Stomach (tissue), 8 donors: ENCODE measurements at regions not wholly inside any gene's neighbourhood (a gene's known extent, or its start where the extent isn't known, plus 50 kb on each side); places are given as distances from the start of the nearest gene placed in this dataset.

Experiments used
- DNase-seq, 2 donors: peaks; one replicate each; pipeline versions ENCODE4 v3.0.0 to v3.0.0-alpha.2; 2013 to 2019
- H3K27ac ChIP-seq, 5 donors: fragments of 200-600 bp in 4 of 5; sonication (generic) in 4 of 5; one replicate each; pipeline ENCODE4 v1.5.1; 2013 to 2019; ENCODE audit warnings: mild to moderate bottlenecking in 1 of 5, moderate library complexity in 1 of 5
- H3K27me3 ChIP-seq, 3 donors: fragments of 200-600 bp; sonication (generic); one replicate each; pipeline ENCODE4 v1.5.1; 2017 to 2019; ENCODE audit warnings: mixed run types in 1 of 3
- H3K36me3 ChIP-seq, 4 donors: fragments of 200-600 bp; sonication (generic); 1 replicate in 3 of 4; 2 replicates in 1 of 4; pipeline ENCODE4 v1.5.1; 2016 to 2019
- H3K4me1 ChIP-seq, 4 donors: fragments of 200-600 bp; sonication (generic); one replicate each; pipeline ENCODE4 v1.5.1; 2016 to 2019
- H3K4me3 ChIP-seq, 4 donors: fragments of 200-600 bp; sonication (generic) in 3 of 4; one replicate each; pipeline ENCODE4 v1.5.1; 2016 to 2019; ENCODE audit warnings: mild to moderate bottlenecking in 1 of 4
- H3K9me3 ChIP-seq, 4 donors: fragments of 200-600 bp; sonication (generic); one replicate each; pipeline ENCODE4 v1.5.1; 2016 to 2019
- CTCF ChIP-seq, 7 experiments: fragments of 450-650 bp in 4 of 7; fragments of 200-600 bp in 3 of 7; sonication (generic) in 3 of 7; IDR thresholded peaks; one replicate each; pipeline ENCODE4 v1.5.1; 2016 to 2019; ENCODE audit warnings: antibody characterized with exemption in 7 of 7, control low read depth in 2 of 7, mild to moderate bottlenecking in 1 of 7
- EP300 ChIP-seq: sonication (generic); formaldehyde crosslinking; IDR thresholded peaks from one replicate; pipeline ENCODE4 v1.6.1; 2017; ENCODE audit warnings: antibody characterized with exemption
- POLR2A ChIP-seq, 4 donors: fragments of 450-650 bp; IDR thresholded peaks; one replicate each; pipeline ENCODE4 v1.6.1; 2016; ENCODE audit warnings: antibody characterized with exemption in 4 of 4, control low read depth in 2 of 4, mild to moderate bottlenecking in 1 of 4, moderate library complexity in 1 of 4
- POLR2AphosphoS5 ChIP-seq, 3 donors: sonication (generic); formaldehyde crosslinking; IDR thresholded peaks; one replicate each; pipeline ENCODE4 v1.6.1; 2016; ENCODE audit warnings: antibody characterized with exemption in 3 of 3
- WGBS, 5 donors: extraction: QIAGEN DNeasy Blood & Tissue Kit in 3 of 5; methylation state at CpG; one replicate each; pipeline versions ENCODE4 v1.1.5 to v1.1.7; 2013 to 2018; 5-methylcytosine and 5-hydroxymethylcytosine counted together
- intact Hi-C: fragments of 100-400 bp; cut with DNase I; formaldehyde crosslinking; loops from one replicate; pipeline ENCODE4 v1.15.1; 2023; ENCODE audit warnings: low total_unique reads
- donor health status: healthy with polysubstance abuse.
- donor health status: Bipolar disorder and iron deficiency.
- donor health status: healthy.

- Histone ChIP-seq H3K4me3 (no peak overlapping the region), H3K9me3 (no peaks in the 10 kb centered on the region), H3K36me3 (no peaks in the 10 kb centered on the region), H3K27ac (no peak overlapping the region), H3K4me1 (no peaks in the 10 kb centered on the region), H3K27me3 (no peaks in the 10 kb centered on the region)
- DNase-seq: no peak
- no peak for TF ChIP-seq POLR2A (IDR thresholded peaks at IDR 0.05)
- no peak for TF ChIP-seq EP300
- no peak for TF ChIP-seq CTCF (IDR thresholded peaks at IDR 0.05)
- no peak for TF ChIP-seq POLR2AphosphoS5 (IDR thresholded peaks at IDR 0.05)
- WGBS, 5 donors: 91 to 100% (median 100%) methylated on average over 1 of the region's 1 CpG
- intact Hi-C loops: no loop called here
These were observed 691.1 kb downstream of the SI start for GRCh38 chr3:164387236-164387635.

GRCh38 chr3:164380156-164380555, 698.1 kb downstream of the SI start:
- Histone ChIP-seq H3K9me3 (no peaks in the 10 kb centered on the region), H3K27ac (no peak overlapping the region), H3K27me3 (no peaks in the 10 kb centered on the region), H3K4me3 (no peak overlapping the region), H3K36me3 (no peaks in the 10 kb centered on the region), H3K4me1 (no peaks in the 10 kb centered on the region)
- DNase-seq: no peak
- 82 to 92% (median 87%) methylated on average over 3 of the region's 3 CpGs for WGBS, 5 donors
- intact Hi-C loops: no loop called here
- TF ChIP-seq CTCF (IDR thresholded peaks at IDR 0.05) (no peak), POLR2AphosphoS5 (IDR thresholded peaks at IDR 0.05) (no peak), POLR2A (IDR thresholded peaks at IDR 0.05) (no peak), EP300 (no peak)

- Histone ChIP-seq H3K4me3 (no peak overlapping the region), H3K36me3 (no peaks in the 10 kb centered on the region), H3K27me3 (no peaks in the 10 kb centered on the region), H3K9me3 (no peaks in the 10 kb centered on the region), H3K4me1 (no peaks in the 10 kb centered on the region), H3K27ac (no peak overlapping the region)
- intact Hi-C loops: no loop called here
- 49 to 74% (median 62%) methylated on average over 2 of the region's 2 CpGs for WGBS, 5 donors
- no peak for DNase-seq
- TF ChIP-seq POLR2AphosphoS5 (IDR thresholded peaks at IDR 0.05): no peak
- no peak for TF ChIP-seq EP300
- no peak for TF ChIP-seq CTCF (IDR thresholded peaks at IDR 0.05)
- TF ChIP-seq POLR2A (IDR thresholded peaks at IDR 0.05): no peak
These were observed 700.8 kb downstream of the SI start for GRCh38 chr3:164377466-164377865.

GRCh38 chr3:164375995-164376394, 702.3 kb downstream of the SI start:
- Histone ChIP-seq H3K4me1 (no peaks in the 10 kb centered on the region), H3K36me3 (no peaks in the 10 kb centered on the region), H3K9me3 (no peaks in the 10 kb centered on the region), H3K27me3 (no peaks in the 10 kb centered on the region), H3K27ac (no peak overlapping the region), H3K4me3 (no peak overlapping the region)
- no peak for DNase-seq
- WGBS, 5 donors: 74 to 89% (median 85%) methylated on average over 1 of the region's 1 CpG
- intact Hi-C loops: no loop called here
- no peak for TF ChIP-seq POLR2AphosphoS5 (IDR thresholded peaks at IDR 0.05)
- no peak for TF ChIP-seq EP300
- no peak for TF ChIP-seq POLR2A (IDR thresholded peaks at IDR 0.05)
- TF ChIP-seq CTCF (IDR thresholded peaks at IDR 0.05): no peak
